Cardiac muscle cell (in vitro differentiated cells and primary cell): ENCODE measurements at regions not wholly inside any gene's neighbourhood (a gene's known extent, or its start where the extent isn't known, plus 50 kb on each side); places are given as distances from the start of the nearest gene placed in this dataset.

Experiments
- DNase-seq, 2 donors: peaks; one replicate each; pipeline versions ENCODE4 v3.0.0 to v3.0.0-alpha.2; 2010 to 2017; ENCODE audit warnings: low read depth in 1 of 2, low spot score in 1 of 2
- H3K27ac ChIP-seq: fragments of 200-600 bp; sonication (generic); 2 replicates; pipeline ENCODE4 v1.5.1; 2016
- H3K27me3 ChIP-seq: fragments of 200-600 bp; sonication (generic); 2 replicates; pipeline ENCODE4 v1.6.0; 2016; ENCODE audit warnings: control low read depth
- H3K36me3 ChIP-seq: fragments of 200-600 bp; sonication (generic); 2 replicates; pipeline ENCODE4 v1.5.1; 2016; ENCODE audit warnings: control low read depth
- H3K4me1 ChIP-seq: fragments of 200-600 bp; sonication (generic); 2 replicates; pipeline ENCODE4 v1.8.1; 2017; ENCODE audit warnings: low read depth, mild to moderate bottlenecking, mixed run types
- H3K4me3 ChIP-seq: fragments of 200-600 bp; sonication (generic); 2 replicates; pipeline ENCODE4 v1.5.1; 2016; ENCODE audit warnings: mild to moderate bottlenecking
- H3K9me3 ChIP-seq: fragments of 200-600 bp; sonication (generic); 2 replicates; pipeline ENCODE4 v1.5.1; 2017; ENCODE audit warnings: low read depth, mild to moderate bottlenecking, control low read depth
- CTCF ChIP-seq: IDR thresholded peaks from 2 replicates; pipeline ENCODE4 v1.5.1; 2012; ENCODE audit warnings: low read depth, mild to moderate bottlenecking, low read length

- H3K27ac ChIP-seq, result no peak overlapping the region
- H3K27me3 ChIP-seq, result no peaks in the 10 kb centered on the region
- TF ChIP-seq CTCF, result no peak
- H3K9me3 ChIP-seq, result no peaks in the 10 kb centered on the region
- no peak for DNase-seq
- no peaks in the 10 kb centered on the region for H3K36me3 ChIP-seq
- H3K4me3 ChIP-seq, result no peak overlapping the region
- peaks cover 3% of the 10 kb centered on the region for H3K4me1 ChIP-seq
Measured at GRCh38 chr6:6704103-6705060, 115.9 kb downstream of the LY86 start.

GRCh38 chr6:6705061-6705425, 116.5 kb downstream of the LY86 start:
- Histone ChIP-seq H3K27me3 (no peaks in the 10 kb centered on the region), H3K4me1 (peaks cover under 1% of the 10 kb centered on the region), H3K9me3 (no peaks in the 10 kb centered on the region), H3K27ac (no peak overlapping the region), H3K36me3 (no peaks in the 10 kb centered on the region), H3K4me3 (no peak overlapping the region)
- DNase-seq, result no peak
- no peak for TF ChIP-seq CTCF

GRCh38 chr6:6705915-6706675, 117.6 kb downstream of the LY86 start:
- Histone ChIP-seq H3K4me3 (no peak overlapping the region), H3K9me3 (no peaks in the 10 kb centered on the region), H3K4me1 (no peaks in the 10 kb centered on the region), H3K36me3 (no peaks in the 10 kb centered on the region), H3K27ac (no peak overlapping the region), H3K27me3 (no peaks in the 10 kb centered on the region)
- DNase-seq, result no peak
- no peak for TF ChIP-seq CTCF

GRCh38 chr6:6707143-6707542, 118.6 kb downstream of the LY86 start:
- no peak overlapping the region for H3K27ac ChIP-seq
- H3K4me3 ChIP-seq, result no peak overlapping the region
- H3K27me3 ChIP-seq, result no peaks in the 10 kb centered on the region
- H3K4me1 ChIP-seq, result no peaks in the 10 kb centered on the region
- no peak for TF ChIP-seq CTCF
- H3K9me3 ChIP-seq, result no peaks in the 10 kb centered on the region
- no peaks in the 10 kb centered on the region for H3K36me3 ChIP-seq
- no peak for DNase-seq

GRCh38 chr6:6709106-6709505, 120.6 kb downstream of the LY86 start:
- Histone ChIP-seq H3K27me3 (no peaks in the 10 kb centered on the region), H3K27ac (no peak overlapping the region), H3K4me1 (peaks cover 5% of the 10 kb centered on the region), H3K36me3 (no peaks in the 10 kb centered on the region), H3K9me3 (no peaks in the 10 kb centered on the region), H3K4me3 (no peak overlapping the region)
- DNase-seq, result no peak
- no peak for TF ChIP-seq CTCF
